ENCODE measurements at regions not wholly inside any gene's neighbourhood (a gene's known extent, or its start where the extent isn't known, plus 50 kb on each side); places are given as distances from the start of the nearest gene placed in this dataset.
A peak's percentile ranks its signal among the peaks of the same experiment; 100 is the strongest.

DNA sequence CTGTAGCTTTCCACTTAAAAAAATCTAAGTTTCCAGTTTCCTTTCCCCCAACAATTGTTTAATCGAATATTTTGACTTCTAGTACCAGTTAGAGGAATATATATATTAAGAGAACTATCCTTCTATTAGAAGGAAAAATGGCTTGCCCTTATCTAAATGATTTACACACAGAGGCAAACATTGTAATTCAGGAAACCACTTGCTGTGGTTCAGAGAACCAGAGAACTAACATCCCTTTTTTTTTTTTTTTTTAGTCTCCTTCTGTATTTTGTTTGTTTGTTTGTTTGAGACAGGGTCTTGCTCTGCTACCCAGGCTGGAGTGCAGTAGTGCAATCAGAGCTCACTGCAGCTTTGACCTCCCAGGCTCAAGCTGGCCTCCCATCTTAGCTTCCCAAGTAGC, 746.6 kb downstream of the VRK1 start:
- DNase-seq, result no peak

DNA sequence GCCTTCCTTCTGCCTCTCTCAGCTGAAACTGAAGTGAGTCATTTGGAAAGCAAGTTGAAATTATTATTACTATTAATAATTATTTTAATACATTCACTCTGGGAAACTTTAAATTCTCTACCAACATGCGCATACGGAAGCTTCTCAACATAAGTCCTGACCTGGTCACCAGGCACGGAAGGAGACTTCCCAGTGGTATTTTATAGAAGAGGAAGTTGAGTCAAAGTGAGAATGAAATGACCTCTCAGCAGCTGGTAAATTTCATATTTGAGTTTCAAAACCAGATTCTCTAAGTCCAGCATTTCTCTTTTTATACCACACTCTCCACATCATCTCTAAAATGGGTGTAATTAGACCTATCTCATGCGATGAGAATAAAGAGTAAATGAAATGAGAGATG, 747.4 kb downstream of the VRK1 start:
- no peak for DNase-seq

DNA sequence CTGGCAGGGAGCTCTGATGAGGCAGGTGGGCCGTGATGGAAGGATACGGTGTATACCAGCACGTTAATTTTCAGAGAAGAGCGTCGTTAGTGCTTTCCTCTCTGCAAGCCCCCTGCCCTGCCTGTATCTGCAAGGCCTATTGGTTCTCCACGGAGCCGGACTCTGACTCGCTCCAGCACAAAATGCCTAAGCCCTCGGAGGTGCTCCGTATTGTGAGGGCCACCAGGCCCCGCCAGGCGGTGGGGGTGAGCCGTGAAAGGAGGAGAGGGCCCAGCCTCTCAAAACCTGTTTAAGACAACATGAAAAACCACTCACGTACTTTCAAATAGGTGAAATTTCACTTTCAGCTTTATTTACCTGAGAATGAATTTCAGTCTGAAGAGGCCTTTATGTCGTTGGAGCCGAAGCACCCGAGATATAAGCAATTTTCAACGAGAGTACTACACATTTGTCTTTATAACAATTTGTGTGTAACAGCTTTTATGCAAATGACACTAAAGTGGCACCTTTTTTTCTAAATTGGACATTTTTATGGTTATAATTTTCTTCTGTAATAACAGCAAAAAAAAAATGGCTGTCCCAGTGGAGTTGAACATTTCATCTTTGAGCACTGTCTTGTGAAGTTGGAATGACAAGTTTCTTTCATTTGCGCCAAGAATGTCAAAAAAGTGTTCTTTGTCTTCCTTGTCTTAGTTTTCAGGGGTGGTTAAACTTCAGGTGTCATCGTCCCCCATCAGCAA, 749.5 kb downstream of the VRK1 start:
- no peak for DNase-seq

DNA sequence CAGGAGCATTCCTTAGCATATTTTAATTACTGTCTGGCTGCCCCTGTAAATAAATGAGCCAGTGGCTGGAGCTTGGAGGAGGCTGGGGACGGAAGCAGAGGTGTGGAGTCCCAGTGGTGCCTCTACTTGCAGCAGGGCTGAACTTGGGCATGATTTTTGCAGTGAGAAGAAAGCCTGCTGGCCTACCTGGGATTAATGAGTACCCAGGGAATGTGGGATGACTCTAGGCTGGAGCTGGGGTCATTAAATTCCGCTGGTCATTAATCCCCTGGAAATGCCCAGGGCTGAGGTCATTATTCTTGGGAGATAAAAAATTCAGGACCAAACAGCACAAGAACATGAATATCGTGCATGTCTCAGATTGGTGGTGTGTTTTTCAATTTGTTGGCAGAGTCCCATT, 753.3 kb downstream of the VRK1 start:
- no peak for DNase-seq

DNA sequence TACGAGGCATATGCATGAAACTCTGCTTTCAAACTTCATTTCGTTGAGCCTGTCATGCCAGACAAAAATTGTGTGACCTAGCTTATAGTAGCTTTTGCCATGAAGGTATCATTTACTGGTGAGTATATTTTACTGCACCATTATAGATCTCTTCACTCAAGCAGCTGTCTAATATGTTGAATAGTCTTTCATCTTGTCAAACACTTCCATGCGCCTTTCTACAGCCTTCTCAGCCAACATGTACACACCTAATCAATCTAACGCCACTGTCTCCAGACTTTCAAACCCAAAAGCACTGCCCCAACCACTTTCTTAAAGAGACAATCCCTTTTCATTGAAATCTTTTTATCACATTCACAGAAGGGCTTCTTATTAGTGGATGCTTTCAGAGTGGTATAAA, 757.4 kb downstream of the VRK1 start:
- DNase-seq, result no peak

DNA sequence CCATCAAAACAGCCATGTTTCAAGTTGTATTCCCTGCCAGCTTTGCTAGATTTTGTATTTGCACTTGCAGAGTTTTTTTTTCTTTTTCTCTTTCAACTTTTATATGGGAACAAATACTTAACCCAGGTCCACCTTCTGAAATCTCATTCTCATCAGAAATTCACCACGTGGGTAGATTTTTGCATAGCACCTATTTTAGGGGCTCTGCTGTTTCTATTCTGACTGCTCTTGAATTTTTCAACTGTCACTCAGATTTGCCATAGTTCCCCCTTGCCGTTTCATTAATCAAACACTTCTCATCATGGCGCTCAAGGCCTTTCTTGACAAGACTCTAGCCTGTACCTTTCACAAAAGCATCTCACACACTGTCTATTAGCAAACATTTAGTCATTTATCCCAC, 767.2 kb downstream of the VRK1 start:
- DNase-seq, result no peak

DNA sequence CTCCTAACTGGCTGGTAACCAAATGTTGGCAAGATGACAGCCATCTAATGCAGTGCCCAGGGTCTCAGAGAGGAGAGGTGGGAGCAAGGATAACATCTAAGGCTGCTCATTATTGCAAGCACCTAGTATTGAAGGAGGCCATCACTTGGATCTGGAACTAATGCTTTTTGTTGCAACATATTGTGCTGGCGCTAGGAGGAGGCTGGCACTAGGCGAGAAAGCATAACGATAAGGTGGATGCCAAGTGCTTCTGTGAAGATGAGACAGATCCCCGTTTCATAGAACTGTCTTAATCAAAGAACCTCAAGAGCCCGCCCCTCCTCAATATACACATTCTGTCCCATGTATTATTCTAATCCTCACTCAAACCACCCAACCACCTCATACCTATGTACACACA, 774.0 kb downstream of the VRK1 start:
- no peak for DNase-seq

DNA sequence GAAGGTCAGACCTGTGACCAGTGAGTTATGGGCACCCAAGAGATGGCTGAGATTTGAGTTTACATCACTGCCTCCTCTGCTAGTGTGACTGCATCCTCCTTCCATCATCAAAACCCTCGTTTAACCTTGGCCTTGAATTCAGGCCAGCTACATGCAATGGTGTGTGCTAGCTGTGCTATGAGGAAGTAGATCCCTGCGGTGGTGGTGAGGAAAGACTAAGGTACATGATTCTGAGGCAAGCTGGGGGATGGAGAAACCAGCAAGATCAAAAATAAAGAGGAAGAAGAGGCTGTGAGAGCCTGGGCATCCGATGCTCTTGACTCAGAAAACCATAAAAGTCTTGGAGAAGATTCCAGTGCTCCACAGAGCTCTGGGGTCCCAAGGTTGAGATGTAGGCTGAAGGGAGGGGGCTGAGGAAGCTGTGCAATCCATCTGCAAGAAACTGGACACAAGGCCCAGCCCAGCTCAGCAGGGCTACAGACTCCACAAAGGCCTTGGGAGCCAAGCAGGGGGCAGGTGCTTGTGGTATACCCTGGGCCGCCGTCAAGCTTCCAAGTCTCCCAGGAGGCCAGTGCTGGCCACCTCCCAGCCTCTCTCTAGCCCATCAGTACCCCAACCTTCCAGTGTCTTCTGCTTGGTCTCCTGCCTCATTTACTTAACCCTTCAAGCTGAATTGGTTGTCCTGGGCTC, 774.8 kb downstream of the VRK1 start:
- DNase-seq, result no peak

DNA sequence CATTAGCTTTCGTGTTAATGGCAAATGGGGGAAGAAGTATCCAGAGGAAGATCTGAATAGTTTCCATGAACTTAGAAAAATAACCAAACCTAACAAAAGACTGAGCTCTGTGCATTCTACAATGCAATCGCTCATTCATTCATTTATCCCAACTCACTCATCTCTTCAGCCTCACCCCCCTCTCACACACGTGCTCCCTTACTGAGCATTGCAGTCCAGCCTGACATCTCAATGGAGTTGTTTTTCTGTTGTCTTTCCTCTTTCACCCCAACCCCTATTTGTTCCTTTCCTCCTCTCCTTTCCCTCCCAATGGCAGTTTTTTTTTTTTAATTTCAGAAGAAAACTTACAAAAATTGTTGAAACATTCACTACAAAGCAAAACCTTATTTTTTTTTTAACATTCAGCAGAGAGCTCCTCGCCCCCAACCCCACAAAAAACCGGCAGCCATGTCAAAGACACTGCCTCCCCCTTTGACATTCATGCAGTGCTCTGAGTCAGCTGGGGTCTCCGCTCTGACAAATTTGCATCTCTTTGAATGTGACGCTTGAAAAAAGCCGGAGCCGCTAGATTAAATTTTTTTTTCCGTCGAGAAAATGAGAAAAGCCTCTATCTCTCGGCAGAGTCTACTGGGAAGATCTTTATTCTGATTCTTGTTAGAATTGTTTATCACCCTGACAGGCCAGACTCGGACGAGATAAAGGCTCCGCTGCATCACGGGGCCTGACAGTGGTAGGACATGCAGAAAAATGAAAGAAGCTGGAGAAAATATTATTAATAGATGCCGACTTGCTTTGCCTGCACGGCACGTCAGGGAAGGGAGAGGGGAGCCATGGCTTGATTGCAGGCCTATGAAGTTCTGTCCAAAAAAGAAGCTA, 775.6 kb downstream of the VRK1 start:
- no peak for DNase-seq

DNA sequence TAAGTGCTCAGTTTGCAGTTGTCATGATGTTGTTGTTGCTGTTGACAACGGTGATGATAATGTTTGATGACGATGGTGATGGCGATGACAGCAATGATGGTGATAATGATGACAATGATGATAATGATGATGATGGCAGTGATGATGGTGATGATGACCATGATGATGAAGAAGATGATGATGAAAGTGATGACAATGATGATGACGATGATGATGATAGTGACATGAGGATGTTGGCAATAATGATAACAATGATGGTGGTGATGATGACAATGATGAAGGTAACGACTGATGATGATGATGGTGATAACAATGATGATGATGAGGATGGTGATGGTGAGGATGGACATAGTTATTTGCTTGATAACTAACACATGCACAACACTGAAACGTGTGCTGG, 778.5 kb downstream of the VRK1 start:
- DNase-seq, result no peak

DNA sequence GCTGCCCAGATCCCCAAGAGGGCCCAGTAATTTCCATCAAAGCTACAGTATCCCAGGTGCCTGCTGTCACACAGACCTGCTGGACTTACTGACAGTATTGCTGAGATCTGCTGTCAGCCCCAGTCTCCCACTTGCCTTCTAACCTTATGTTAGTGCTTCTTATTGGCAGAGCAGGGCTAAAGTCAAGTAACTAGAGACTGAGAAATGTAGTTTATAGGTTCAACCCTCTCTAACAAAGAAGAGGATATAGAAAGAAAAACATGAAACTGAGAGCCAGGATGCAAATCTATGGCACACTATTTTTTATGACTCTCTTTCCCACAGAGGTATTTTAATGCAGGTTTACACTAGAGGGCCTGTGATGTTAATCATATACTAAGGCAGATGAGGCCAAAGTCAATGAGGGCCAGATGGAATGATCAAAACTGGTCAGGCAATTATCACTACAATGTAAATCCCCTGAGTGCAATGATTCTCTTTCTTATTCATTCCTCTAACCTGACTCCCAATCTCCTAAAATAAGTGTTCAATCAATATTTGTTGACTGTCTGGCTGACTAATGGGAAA, 781.9 kb downstream of the VRK1 start:
- DNase-seq, result no peak

DNA sequence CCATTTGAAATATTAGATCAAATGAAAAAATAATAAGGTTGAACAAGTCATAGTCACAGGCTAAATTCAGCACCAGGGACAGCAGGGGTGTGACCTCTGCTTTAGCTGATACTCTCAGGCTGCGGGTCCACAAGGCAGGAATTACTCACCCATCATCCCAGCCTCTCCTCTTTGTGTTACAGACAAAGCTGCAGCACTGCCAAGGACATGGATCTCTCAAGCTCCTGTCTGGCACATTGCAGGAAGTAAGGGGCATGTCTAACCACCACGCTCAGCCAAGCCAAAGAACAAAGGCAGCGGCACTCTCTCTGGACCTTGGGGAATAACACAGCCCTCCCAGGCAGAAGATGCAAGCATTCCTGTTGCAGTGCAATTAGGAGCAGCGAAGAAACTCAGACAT, 783.8 kb downstream of the VRK1 start:
- DNase-seq, result no peak

DNA sequence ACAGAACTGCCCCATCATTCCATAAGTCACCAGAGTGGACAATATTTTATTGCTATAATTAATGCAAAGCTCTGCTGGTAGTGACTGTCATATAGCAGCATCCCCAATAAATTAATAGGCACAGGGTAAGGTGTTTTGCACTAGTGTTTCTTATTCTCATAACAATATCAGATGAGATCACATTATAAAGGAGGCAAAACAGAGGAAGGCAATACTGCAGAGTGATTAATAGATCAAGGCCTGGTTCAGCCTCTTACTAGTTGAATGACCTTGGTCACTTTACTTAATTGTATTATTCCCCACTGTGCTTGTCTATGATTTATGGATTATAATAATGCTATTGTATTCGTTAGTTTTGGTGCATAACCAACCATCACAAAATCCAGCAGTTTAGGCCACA, 784.8 kb downstream of the VRK1 start:
- DNase-seq, result no peak

DNA sequence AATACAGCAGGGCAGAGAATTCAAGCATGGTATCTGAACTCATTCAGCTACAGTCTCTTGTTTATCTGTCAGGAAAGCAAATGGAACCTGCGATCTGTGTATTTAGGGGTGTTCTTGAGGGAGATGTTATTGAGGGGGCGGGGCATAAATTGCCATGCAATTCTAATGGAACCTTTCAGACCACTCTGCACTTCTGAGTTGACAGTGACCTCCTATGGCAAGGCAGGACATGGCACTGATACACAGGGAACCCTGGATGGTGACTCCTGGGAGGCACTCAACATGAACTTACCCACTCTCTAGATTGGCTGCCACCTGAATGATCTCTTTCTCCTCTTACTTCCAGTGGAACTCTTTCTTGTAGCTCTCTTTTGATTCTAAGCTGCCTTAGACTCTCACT, 787.3 kb downstream of the VRK1 start:
- DNase-seq, result no peak

DNA sequence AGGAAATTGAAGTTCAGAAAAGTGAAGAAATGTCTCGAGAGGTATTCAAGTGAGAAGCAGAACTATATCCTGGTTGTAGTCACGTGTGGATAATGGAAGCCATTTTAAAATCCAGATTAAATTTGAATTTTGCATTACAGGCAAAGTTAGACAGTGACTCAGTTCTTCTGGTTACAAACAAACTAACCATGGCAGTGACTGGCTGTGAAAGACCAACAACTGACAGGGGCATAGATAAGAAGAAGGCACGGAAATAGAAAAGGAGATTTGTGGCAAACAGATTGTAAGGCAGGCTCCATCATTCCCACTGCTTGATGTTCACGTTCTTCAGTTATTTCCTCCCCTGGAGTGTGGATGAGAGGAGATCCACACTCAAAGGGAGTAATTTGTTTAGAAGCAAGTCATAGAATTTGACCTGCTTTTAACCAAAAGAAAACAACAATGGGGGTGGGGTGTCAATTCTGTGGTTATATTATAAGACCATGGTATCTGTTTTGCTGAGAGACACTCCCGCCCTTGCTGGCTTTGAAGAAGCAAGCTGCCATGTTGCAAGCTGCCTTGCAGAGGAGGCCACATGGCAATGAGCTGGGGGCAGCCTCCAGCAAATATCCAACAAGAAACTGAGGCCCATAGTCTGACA, 795.3 kb downstream of the VRK1 start:
- no peak for DNase-seq

DNA sequence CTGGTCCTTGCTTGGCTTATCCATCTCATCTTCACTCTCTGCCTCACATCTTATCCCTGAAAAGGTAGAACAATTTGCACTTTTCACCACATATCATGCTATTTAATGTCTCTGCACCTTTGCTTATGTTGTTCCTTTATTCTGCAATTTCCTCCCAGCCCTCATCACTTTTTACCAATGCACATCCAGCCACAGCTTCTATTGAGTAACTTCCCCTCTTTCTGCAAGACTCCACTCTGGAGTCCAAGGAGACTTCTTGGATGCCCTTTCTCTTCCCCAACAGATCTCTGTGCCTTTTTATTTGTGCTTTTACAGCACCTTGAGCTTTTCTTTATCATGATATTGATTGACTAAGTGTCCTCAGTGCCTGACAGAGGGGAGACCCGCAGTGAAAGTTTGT, 797.1 kb downstream of the VRK1 start:
- no peak for DNase-seq

DNA sequence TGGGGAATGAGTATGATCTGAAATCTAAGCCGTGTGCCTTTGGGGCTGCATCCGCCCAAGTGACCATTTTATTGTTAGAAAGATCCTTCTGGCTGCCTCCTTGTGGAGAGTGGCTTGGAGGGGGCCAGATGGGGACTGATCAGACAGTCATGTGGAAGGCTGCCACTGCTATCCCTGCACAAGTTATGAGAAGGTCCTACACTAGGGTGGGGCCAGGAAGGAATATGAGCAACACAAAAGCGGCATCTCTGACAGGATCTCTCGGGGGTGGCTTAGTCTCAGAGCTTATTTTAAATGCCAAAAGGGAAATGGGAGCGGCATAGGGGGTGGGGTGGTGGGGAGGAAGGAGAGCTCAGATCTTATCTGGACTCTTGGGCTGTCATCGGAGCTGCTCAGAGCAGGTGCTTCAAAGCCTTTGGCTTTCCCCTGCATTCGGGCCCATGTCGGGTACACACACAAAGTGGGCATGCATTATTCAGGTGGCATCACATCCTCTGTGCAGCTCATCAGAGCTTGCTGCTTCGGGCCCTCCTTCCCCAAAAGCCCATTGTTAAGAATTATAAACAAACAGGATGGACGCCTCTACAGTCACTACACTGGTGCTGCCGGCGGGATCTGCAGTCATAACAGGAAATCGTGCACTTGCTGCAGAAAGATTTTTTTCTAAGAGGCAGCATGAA, 805.4 kb downstream of the VRK1 start:
- peak in 3 of 4 experiments; percentile 11 to 69 (median 66) for DNase-seq

DNA sequence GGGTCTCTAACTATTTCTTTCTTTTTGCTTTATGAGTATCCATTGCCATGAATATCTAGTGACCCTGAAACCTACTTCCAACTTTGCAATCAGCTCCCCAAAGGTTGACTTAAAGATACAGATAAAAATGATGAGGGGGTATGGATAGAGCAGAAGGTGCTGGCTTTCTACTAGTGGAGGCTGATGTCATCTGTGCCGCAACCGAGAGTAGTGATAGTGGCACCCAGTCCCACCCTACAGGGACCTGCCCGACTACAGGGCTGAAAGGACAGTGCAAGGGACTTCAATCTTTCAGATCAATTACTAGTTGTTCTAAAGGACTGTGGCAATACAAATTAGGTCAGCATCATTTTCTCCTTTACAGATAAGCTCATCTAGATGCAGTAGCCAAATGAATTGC, 806.0 kb downstream of the VRK1 start:
- DNase-seq, result peak in 2 of 4 experiments; percentile 9 to 15

DNA sequence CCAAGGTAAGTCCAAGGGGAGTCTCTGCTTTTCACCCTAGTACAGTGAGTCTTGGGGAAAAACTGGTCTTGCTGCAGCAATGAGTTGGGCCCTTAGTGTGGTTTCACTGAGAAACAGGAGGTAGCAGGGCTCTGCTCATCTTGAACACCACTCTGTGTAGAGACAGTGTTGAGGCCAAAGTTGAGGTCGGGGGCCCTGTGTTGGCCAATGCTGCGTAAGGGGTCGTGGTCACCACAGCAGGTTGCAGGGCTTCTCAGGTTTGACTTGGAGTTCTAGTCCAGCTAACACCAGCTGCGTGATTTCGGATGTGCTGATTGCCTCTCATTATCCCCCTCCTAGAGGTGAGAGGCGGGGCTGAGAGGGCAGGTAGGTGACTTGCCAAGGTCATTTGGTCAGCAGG, 807.5 kb downstream of the VRK1 start:
- no peak for DNase-seq

DNA sequence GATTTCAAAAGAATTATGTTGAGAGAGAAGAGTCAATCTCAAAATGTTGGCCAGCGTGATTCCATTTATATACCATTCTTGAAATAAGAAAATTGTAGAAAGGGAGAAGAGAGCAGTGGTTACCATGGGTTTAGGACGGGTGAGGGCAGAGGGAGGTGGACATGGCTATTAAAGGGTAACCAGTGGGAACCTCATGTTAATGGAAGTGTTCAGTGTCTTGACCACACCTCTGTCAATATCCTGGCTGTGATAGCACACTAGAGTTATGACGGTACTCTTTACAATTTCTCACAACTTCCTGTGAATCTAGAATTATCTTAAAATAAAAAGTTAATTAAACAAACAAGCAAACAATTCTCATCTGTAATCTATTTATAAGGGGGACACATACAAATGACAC, 821.2 kb downstream of the VRK1 start:
- DNase-seq, result no peak

DNA sequence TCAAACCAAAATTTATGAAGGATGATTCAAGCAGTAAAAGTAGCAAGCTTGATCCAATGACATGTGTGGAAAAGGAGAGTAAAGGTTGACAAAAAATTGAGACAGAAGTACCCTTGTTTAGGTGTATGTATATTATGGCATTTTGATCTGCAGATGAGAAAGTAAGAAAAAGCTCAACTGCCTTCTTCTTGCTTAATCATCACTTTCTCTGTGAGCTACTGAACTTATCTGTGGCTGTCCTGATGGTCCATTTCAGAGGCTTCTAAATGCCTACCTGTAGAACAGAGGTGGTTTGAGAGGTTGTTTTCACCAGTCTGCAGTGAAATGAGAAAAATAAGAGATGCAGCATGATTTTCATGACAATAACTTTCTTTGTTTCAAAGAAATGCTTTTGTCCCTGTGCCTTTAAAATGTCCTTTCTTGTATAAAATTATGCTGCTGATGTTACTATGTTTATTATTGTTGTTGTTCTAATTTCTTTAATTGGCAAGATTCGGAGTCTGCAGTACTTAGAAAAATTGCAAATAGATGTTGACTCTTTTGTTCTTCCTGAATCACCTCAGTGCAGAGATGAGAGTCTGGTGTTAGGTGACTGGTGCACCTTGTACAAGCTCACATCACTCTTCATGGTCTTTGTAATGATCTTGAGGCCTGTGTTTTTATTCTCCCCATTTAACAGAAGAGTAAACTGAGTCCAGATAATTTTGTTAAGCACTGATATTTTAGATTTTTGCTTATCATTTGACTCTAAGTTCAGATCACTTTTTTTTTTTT, 821.9 kb downstream of the VRK1 start:
- DNase-seq, result no peak

DNA sequence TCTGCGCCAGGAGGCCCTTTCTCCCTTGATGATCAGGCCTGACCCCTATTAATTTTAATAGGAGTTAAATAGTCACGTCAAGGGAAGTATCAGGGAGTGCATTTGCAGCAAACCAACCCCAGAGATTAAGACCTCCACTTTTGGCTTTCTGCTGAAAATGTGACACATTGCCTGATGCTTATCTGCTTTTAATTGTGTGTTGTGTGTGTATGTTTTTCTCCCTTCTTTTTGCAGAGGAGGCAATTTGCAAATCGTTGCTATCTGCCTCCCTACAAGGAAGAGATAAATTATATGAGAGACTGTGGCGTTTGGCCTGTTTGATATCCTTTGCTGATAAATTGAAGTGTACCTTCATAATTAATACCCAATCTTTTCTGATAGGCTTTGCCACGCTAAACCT, 822.9 kb downstream of the VRK1 start:
- no peak for DNase-seq
